A673 (cell line): ENCODE measurements at regions not wholly inside any gene's neighbourhood (a gene's known extent, or its start where the extent isn't known, plus 50 kb on each side); places are given as distances from the start of the nearest gene placed in this dataset.

Source experiments
- EZH2 ChIP-seq: fragments of 200-600 bp; sonication (generic); IDR thresholded peaks from 2 replicates; pipeline ENCODE4 v1.6.1; 2017; ENCODE audit warnings: borderline replicate concordance, low read depth, mild to moderate bottlenecking, mixed read lengths, antibody characterized with exemption, low read length; ENCODE audit not compliant: poor library complexity, severe bottlenecking
- TF ChIP-seq, protein P1 (sequence below): fragments of 300-800, 200-600 bp; sonication (generic); conservative IDR thresholded peaks from 2 replicates; pipeline ENCODE4 v1.5.1; 2017; ENCODE audit warnings: low read depth, mild to moderate bottlenecking, antibody characterized with exemption, low read length, moderate library complexity, mixed read lengths

DNA sequence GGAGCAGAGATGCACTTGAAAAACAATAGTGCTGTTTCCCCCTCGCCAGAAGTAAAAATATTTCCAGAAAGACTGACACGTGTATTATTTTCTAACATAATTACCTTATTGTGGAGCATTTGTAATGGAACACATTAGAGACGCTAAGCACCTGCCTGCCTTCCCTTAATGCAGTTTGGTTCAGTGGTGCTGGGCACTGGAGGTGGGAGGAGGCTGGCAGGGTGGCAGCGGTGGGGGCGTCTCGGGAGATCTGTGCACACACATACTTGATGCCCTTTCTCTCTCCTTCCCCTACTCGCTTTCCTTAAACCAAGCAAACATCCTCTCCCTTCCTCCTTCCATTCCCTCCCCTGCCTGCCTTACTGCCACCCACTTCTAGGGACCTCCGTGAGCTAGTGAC lies 156.6 kb upstream of the SDK2 start:
- TF ChIP-seq, protein P1, sequence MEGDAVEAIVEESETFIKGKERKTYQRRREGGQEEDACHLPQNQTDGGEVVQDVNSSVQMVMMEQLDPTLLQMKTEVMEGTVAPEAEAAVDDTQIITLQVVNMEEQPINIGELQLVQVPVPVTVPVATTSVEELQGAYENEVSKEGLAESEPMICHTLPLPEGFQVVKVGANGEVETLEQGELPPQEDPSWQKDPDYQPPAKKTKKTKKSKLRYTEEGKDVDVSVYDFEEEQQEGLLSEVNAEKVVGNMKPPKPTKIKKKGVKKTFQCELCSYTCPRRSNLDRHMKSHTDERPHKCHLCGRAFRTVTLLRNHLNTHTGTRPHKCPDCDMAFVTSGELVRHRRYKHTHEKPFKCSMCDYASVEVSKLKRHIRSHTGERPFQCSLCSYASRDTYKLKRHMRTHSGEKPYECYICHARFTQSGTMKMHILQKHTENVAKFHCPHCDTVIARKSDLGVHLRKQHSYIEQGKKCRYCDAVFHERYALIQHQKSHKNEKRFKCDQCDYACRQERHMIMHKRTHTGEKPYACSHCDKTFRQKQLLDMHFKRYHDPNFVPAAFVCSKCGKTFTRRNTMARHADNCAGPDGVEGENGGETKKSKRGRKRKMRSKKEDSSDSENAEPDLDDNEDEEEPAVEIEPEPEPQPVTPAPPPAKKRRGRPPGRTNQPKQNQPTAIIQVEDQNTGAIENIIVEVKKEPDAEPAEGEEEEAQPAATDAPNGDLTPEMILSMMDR = no peak
- TF ChIP-seq EZH2 = no peak
